H1 (cell line): ENCODE measurements at regions not wholly inside any gene's neighbourhood (a gene's known extent, or its start where the extent isn't known, plus 50 kb on each side); places are given as distances from the start of the nearest gene placed in this dataset.
A peak's percentile ranks its signal among the peaks of the same experiment; 100 is the strongest.

Experiments used
- CTCF ChIA-PET: fragments of 300-600 bp; sonication (Branson Sonifier 250); formaldehyde crosslinking; loops from one replicate; lab custom pipeline; 2021; ENCODE audit not compliant: partially characterized antibody; lab: Charles Lee
- POLR2A ChIA-PET: fragments of 300-600 bp; sonication (Branson Sonifier 250); formaldehyde crosslinking; loops from one replicate; lab custom pipeline; 2021; ENCODE audit warnings: inconsistent platforms; ENCODE audit not compliant: partially characterized antibody; lab: Charles Lee
- DNase-seq, 2 experiments: peaks; one replicate each; pipeline versions ENCODE4 v3.0.0 to v3.0.0-alpha.2; 2010 to 2022; ENCODE audit warnings: low spot score in 2 of 2, low read depth in 1 of 2, mixed read lengths in 1 of 2
- FAIRE-seq: peaks from 2 replicates; lab custom pipeline; 2011; peaks lifted over from hg19 to GRCh38; lab: Jason Lieb, UNC
- H2AFZ ChIP-seq: 2 replicates; pipeline ENCODE4 v1.8.1; 2012; ENCODE audit warnings: low read length, inconsistent platforms
- H2AK5ac ChIP-seq: 2 replicates; pipeline ENCODE4 v1.6.1; 2013; ENCODE audit warnings: low read depth, low read length
- H2BK120ac ChIP-seq: replicated peaks from 2 replicates; pipeline ENCODE3; 2013; ENCODE audit warnings: low read depth, low read length, inconsistent platforms
- H2BK12ac ChIP-seq: 2 replicates; pipeline ENCODE4 v1.6.1; 2013; ENCODE audit warnings: low read depth, low read length
- H2BK15ac ChIP-seq: 2 replicates; pipeline ENCODE4 v1.6.1; 2013; ENCODE audit warnings: low read length
- H2BK20ac ChIP-seq: 2 replicates; pipeline ENCODE4 v1.6.1; 2013; ENCODE audit warnings: low read length
- H2BK5ac ChIP-seq: 2 replicates; pipeline ENCODE4 v1.6.1; 2013; ENCODE audit warnings: low read depth, low read length
- H3K14ac ChIP-seq: 2 replicates; pipeline ENCODE4 v1.6.1; 2013; ENCODE audit warnings: inconsistent platforms; ENCODE audit not compliant: insufficient read length
- H3K18ac ChIP-seq: 2 replicates; pipeline ENCODE4 v1.6.1; 2013; ENCODE audit warnings: low read length; ENCODE audit errors: extremely low read depth
- H3K23ac ChIP-seq: 2 replicates; pipeline ENCODE4 v1.6.1; 2013; ENCODE audit warnings: inconsistent platforms; ENCODE audit not compliant: insufficient read length
- H3K23me2 ChIP-seq: 2 replicates; pipeline ENCODE4 v1.6.1; 2013; ENCODE audit warnings: low read depth, low read length
- H3K27ac ChIP-seq: 2 replicates; pipeline ENCODE4 v1.6.1; 2011; ENCODE audit warnings: low read depth, low read length, inconsistent platforms
- H3K27me3 ChIP-seq, 4 experiments: replicated peaks in 1 of 4; 1 replicate in 1 of 4; 2 replicates in 3 of 4; pipeline versions ENCODE4 v1.6.1 to v1.8.1; 2011 to 2013; ENCODE audit warnings: low read length in 3 of 4, mild to moderate bottlenecking in 3 of 4, inconsistent platforms in 2 of 4, mixed read lengths in 2 of 4, moderate library complexity in 1 of 4; ENCODE audit not compliant: control insufficient read depth in 3 of 4, insufficient read depth in 3 of 4; ENCODE audit errors: extremely low read depth in 1 of 4
- H3K36me3 ChIP-seq, 4 experiments: 2 replicates each; pipeline versions ENCODE4 v1.6.1 to v1.8.1; 2011 to 2013; ENCODE audit warnings: mild to moderate bottlenecking in 4 of 4, low read length in 3 of 4, moderate library complexity in 2 of 4, control low read depth in 1 of 4, inconsistent platforms in 1 of 4; ENCODE audit not compliant: insufficient read depth in 4 of 4, control insufficient read depth in 2 of 4
- H3K4ac ChIP-seq: replicated peaks from 2 replicates; pipeline ENCODE3; 2013; ENCODE audit warnings: low read length, low read depth, mixed read lengths, inconsistent platforms; ENCODE audit not compliant: insufficient read length
- H3K4me1 ChIP-seq, 4 experiments: replicated peaks in 1 of 4; 1 replicate in 1 of 4; 2 replicates in 3 of 4; pipeline versions ENCODE4 v1.6.1 to v1.8.1; 2011 to 2013; ENCODE audit warnings: low read length in 3 of 4, inconsistent platforms in 2 of 4, mixed read lengths in 1 of 4; ENCODE audit not compliant: insufficient read depth in 4 of 4, control insufficient read depth in 3 of 4
- H3K4me2 ChIP-seq, 2 experiments: 2 replicates each; pipeline versions ENCODE4 v1.6.1 to v1.8.1; 2011 to 2013; ENCODE audit warnings: low read depth in 2 of 2, low read length in 2 of 2, control low read depth in 1 of 2, inconsistent platforms in 1 of 2, mild to moderate bottlenecking in 1 of 2; ENCODE audit not compliant: insufficient read depth in 1 of 2
- H3K4me3 ChIP-seq, 4 experiments: fragments of 200-600, 300-600 bp in 1 of 4; sonication (generic), shearing (Covaris generic), sonication (Bioruptor Twin) in 1 of 4; 2 replicates each; pipeline versions ENCODE4 v1.5.1 to v1.8.1; 2011 to 2016; ENCODE audit warnings: low read length in 4 of 4, low read depth in 3 of 4, control low read depth in 2 of 4, inconsistent platforms in 2 of 4, mild to moderate bottlenecking in 2 of 4, mixed read lengths in 1 of 4, moderate library complexity in 1 of 4; ENCODE audit not compliant: insufficient read depth in 2 of 4; ENCODE audit errors: extremely low read depth in 1 of 4
- H3K56ac ChIP-seq: replicated peaks from 2 replicates; pipeline ENCODE3; 2013; ENCODE audit warnings: low read depth, mild to moderate bottlenecking, mixed read lengths, low read length, inconsistent platforms; ENCODE audit not compliant: insufficient read length
- H3K79me1 ChIP-seq: 2 replicates; pipeline ENCODE4 v1.6.1; 2013; ENCODE audit warnings: low read depth, low read length, control low read depth
- H3K79me2 ChIP-seq, 2 experiments: 2 replicates each; pipeline versions ENCODE4 v1.6.1 to v1.8.1; 2012 to 2013; ENCODE audit warnings: low read length in 2 of 2, mild to moderate bottlenecking in 2 of 2, inconsistent platforms in 1 of 2; ENCODE audit not compliant: insufficient read depth in 2 of 2, control insufficient read depth in 1 of 2
- H3K9ac ChIP-seq, 4 experiments: replicated peaks in 1 of 4; 1 replicate in 1 of 4; 2 replicates in 3 of 4; pipeline versions ENCODE4 v1.6.1 to v1.8.1; 2011 to 2013; ENCODE audit warnings: low read depth in 3 of 4, low read length in 3 of 4, control low read depth in 2 of 4, mild to moderate bottlenecking in 2 of 4, moderate library complexity in 2 of 4, inconsistent platforms in 1 of 4; ENCODE audit errors: extremely low read depth in 1 of 4
- H3K9me3 ChIP-seq, 2 experiments: 2 replicates each; pipeline versions ENCODE4 v1.6.1 to v1.8.1; 2012 to 2013; ENCODE audit warnings: mild to moderate bottlenecking in 2 of 2, moderate library complexity in 2 of 2, control low read depth in 1 of 2, inconsistent platforms in 1 of 2, low read depth in 1 of 2, low read length in 1 of 2, mixed read lengths in 1 of 2; ENCODE audit not compliant: insufficient read depth in 2 of 2
- H4K20me1 ChIP-seq, 2 experiments: replicated peaks in 1 of 2; 2 replicates each; pipeline versions ENCODE3 to v1.8.1; 2011 to 2013; ENCODE audit warnings: inconsistent platforms in 2 of 2, low read length in 2 of 2, mild to moderate bottlenecking in 1 of 2; ENCODE audit not compliant: insufficient read depth in 2 of 2, control insufficient read depth in 1 of 2
- H4K5ac ChIP-seq: 2 replicates; pipeline ENCODE4 v1.6.1; 2013; ENCODE audit warnings: low read length, low read depth, mixed read lengths, inconsistent platforms; ENCODE audit not compliant: insufficient read length
- H4K8ac ChIP-seq: 2 replicates; pipeline ENCODE4 v1.8.0; 2013; ENCODE audit warnings: mild to moderate bottlenecking, moderate library complexity, low read length, inconsistent platforms; ENCODE audit not compliant: insufficient read depth; ENCODE audit errors: extremely low read depth
- H4K91ac ChIP-seq: replicated peaks from 2 replicates; pipeline ENCODE3; 2013; ENCODE audit warnings: low read length, mixed read lengths, inconsistent platforms; ENCODE audit not compliant: insufficient read length
- WGBS, 2 experiments: shearing (Covaris generic) in 1 of 2; methylation state at CpG; one replicate each; pipeline versions ENCODE4 v1.1.6 to v1.1.7; 2013 to 2015; ENCODE audit warnings: low lambda C conversion rate in 2 of 2, mixed read lengths in 2 of 2, inconsistent platforms in 1 of 2, low coverage in 1 of 2, missing lambda C conversion rate in 1 of 2; ENCODE audit not compliant: insufficient replicate concordance in 2 of 2, insufficient coverage in 1 of 2, insufficient read length in 1 of 2; ENCODE audit errors: extremely low coverage in 1 of 2, missing lambda C conversion rate in 1 of 2; 5-methylcytosine and 5-hydroxymethylcytosine counted together

DNA sequence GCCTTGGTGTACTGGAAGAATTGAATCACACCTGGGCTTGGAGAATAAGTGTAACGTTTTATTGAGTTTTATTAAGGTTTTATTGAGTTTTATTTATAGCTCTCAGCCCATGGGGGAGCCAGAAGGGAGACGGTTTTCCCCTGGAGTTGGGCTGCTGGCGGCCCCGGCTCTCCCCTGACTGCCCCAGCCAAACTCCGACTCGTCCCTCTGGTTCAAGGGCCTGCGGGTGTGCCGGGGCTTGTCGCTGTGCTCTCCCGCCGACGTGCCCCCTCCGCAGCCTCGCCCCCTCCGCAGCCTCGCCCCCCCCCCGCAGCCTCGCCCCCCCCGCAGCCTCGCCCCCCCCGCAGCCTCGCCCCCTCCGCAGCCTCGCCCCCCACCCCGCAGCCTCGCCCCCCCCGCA, 326.1 kb upstream of the RTL1 start:
- POLR2A ChIA-PET, result no interaction called here
- H4K20me1 ChIP-seq, result no peaks in the 10 kb centered on the region
- H3K4ac ChIP-seq, result no peak overlapping the region
- H2BK120ac ChIP-seq, result no peak overlapping the region
- H4K8ac ChIP-seq, result no peak overlapping the region
- H2AK5ac ChIP-seq, result no peak overlapping the region
- no peak overlapping the region for H2BK20ac ChIP-seq
- H3K4me1 ChIP-seq, result peaks cover 0 to 14% (median 6%) of the 10 kb centered on the region in 4 experiments; a peak in 6 of 7 replicates
- H3K4me2 ChIP-seq, result no peak overlapping the region
- DNase-seq (peak in 1 of 2 experiments; percentile 40), FAIRE-seq (no peak)
- H3K56ac ChIP-seq, result no peak overlapping the region
- H3K36me3 ChIP-seq, result no peaks in the 10 kb centered on the region
- H3K9ac ChIP-seq, result no peak overlapping the region
- no peak overlapping the region for H4K5ac ChIP-seq
- H4K91ac ChIP-seq, result no peak overlapping the region
- no peaks in the 10 kb centered on the region for H3K9me3 ChIP-seq
- no peak overlapping the region for H3K18ac ChIP-seq
- no peak overlapping the region for H3K27ac ChIP-seq
- no peak overlapping the region for H3K23ac ChIP-seq
- H3K27me3 ChIP-seq, result no peaks in the 10 kb centered on the region; a peak in 1 of 7 replicates
- CTCF ChIA-PET, result interaction anchor here (0.9 to 1.5 kb wide), 4 partner anchors 9 to 324 kb away, joined by 3 to 9 read pairs (median 4); no protein-coding TSS in a partner anchor
- H3K14ac ChIP-seq, result no peak overlapping the region
- H3K23me2 ChIP-seq, result no peaks in the 10 kb centered on the region
- 0 out of 2 replicates have a peak overlapping the region, but pooled peaks have one; percentile 2 for H2BK15ac ChIP-seq
- H2BK12ac ChIP-seq, result no peak overlapping the region
- H3K4me3 ChIP-seq, result no peak overlapping the region
- no peaks in the 10 kb centered on the region for H3K79me1 ChIP-seq
- WGBS, 2 experiments, result 89% methylated on average over 8 of the region's 27 CpGs; no CpG with 5 or more reads in 1 of the 2 experiments
- H3K79me2 ChIP-seq, result no peaks in the 10 kb centered on the region
- no peak overlapping the region for H2AFZ ChIP-seq
- no peak overlapping the region for H2BK5ac ChIP-seq
